GM12865 (cell line): ENCODE measurements at regions not wholly inside any gene's neighbourhood (a gene's known extent, or its start where the extent isn't known, plus 50 kb on each side); places are given as distances from the start of the nearest gene placed in this dataset.

Experiments
- DNase-seq: peaks from one replicate; pipeline ENCODE4 v3.0.0; 2010; ENCODE audit warnings: low read depth
- H3K4me3 ChIP-seq: 2 replicates; pipeline ENCODE4 v1.5.1; 2011; ENCODE audit warnings: mild to moderate bottlenecking, low read depth, low read length, control low read depth
- TF ChIP-seq, protein P1 (sequence below): IDR thresholded peaks from 2 replicates; pipeline ENCODE4 v1.5.1; 2011; ENCODE audit warnings: low read length, control low read depth, low read depth, inconsistent platforms; ENCODE audit not compliant: insufficient read depth; ENCODE audit errors: missing control alignments

- DNase-seq, result no peak
- TF ChIP-seq, protein P1, sequence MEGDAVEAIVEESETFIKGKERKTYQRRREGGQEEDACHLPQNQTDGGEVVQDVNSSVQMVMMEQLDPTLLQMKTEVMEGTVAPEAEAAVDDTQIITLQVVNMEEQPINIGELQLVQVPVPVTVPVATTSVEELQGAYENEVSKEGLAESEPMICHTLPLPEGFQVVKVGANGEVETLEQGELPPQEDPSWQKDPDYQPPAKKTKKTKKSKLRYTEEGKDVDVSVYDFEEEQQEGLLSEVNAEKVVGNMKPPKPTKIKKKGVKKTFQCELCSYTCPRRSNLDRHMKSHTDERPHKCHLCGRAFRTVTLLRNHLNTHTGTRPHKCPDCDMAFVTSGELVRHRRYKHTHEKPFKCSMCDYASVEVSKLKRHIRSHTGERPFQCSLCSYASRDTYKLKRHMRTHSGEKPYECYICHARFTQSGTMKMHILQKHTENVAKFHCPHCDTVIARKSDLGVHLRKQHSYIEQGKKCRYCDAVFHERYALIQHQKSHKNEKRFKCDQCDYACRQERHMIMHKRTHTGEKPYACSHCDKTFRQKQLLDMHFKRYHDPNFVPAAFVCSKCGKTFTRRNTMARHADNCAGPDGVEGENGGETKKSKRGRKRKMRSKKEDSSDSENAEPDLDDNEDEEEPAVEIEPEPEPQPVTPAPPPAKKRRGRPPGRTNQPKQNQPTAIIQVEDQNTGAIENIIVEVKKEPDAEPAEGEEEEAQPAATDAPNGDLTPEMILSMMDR, result no peak
- H3K4me3 ChIP-seq, result no peak overlapping the region
Observed at GRCh38 chr11:110948112-110948511, 235.9 kb upstream of the ARHGAP20 start.

DNA sequence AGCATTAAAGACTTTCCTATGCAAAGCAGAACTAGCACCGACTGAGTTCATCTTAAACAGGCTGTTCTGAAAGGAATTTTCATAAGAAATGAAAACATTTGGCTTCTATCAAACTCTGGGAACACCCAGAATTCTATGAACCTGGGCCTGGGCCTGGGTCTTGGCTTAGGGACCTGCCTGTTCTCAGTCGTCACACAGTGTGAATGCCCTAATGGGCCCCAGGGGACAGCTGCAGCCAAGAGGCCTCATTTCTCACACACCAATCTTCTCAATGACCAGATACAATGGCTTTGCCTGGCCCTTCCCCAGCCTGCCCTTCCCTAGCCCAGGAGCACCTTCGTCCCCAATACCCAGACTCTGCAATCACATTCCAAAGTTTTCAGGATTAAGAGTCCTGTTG lies 234.9 kb upstream of the ARHGAP20 start:
- TF ChIP-seq, protein P1, result no peak
- no peak for DNase-seq

GRCh38 chr11:110939471-110939870 lies 227.2 kb upstream of the ARHGAP20 start:
- DNase-seq, result no peak
- TF ChIP-seq, protein P1, result no peak
- no peak overlapping the region for H3K4me3 ChIP-seq

More for the DNA sequence above, 234.9 kb upstream of the ARHGAP20 start:
- H3K4me3 ChIP-seq, result no peak overlapping the region

DNA sequence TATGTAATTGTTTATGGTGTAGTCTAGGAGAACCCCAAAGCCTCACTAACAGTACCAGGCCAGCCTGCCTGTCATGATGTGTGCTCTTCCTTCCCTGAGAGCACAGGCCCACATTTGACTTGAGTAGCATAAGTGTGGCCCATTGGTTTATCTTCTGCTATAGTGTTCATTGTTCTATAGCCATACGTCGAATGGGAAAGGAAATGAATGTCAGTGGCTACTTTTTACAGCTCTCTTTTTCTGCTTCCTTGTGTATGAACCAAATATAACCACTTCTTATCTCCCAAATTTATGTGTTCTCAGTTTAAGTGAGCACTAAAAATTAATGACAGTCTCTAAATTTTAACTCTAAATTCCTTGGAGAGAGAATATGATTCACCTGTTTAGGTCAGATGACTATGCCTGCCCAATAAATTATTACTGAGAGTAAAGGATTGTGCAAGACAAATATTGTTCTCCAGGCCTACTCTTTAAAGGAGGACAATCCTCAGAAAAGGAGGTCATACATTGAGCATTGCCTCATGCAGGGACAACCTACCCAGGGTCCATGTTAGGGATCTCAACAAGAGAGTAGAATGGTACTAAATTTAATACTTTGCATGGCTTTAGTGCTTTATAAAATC lies 222.9 kb upstream of the ARHGAP20 start:
- no peak overlapping the region for H3K4me3 ChIP-seq
- no peak for DNase-seq
- TF ChIP-seq, protein P1, result no peak

- no peak overlapping the region for H3K4me3 ChIP-seq
- no peak for DNase-seq
- TF ChIP-seq, protein P1, result no peak
Observed at GRCh38 chr11:110929129-110929528, 216.9 kb upstream of the ARHGAP20 start.

- DNase-seq, result no peak
- TF ChIP-seq, protein P1, result no peak
- no peak overlapping the region for H3K4me3 ChIP-seq
Observed at GRCh38 chr11:110928391-110928790, 216.2 kb upstream of the ARHGAP20 start.
